ENCODE measurements at regions not wholly inside any gene's neighbourhood (a gene's known extent, or its start where the extent isn't known, plus 50 kb on each side); places are given as distances from the start of the nearest gene placed in this dataset.

DNA sequence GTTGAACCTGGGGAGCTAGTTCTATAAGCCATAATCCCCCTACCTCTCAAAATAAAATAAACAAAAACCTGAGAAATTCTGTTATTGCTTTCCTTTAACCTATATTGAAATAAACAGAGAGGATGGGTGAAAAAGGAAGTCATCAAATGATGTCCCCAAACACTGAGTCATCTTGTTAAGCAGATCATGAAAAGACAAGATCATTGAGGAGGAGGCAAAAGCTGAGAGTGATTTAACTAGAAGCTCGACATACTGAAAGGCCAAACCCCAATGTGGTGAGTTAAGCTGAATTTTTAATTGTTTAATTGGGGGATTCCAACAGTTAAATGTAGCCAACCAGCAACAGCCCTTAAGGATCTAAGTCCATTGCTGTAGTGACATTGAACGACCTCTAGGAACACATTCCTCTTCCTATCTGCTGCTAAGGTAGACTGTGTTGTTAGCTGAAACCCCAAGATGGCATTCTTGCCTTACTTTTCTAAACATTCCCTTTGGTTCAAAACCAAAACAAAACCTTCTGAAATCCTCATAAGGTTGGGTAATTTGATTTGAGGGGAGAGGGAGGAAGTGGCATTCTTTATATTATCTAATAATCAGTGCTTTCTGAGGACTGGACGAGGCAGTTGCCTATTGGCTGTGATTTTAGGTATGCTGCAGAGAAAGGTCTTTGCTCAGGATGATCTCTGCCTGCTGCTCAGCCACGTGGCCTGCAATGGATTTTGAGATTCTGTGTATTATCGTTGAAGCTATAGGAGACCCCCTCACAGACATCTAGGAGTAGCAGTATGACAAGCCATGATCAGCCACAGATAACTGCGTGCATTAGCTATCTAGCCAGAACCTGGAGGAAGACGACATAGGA, 62.7 kb upstream of the BNIP2 start:
- Histone ChIP-seq H3K27me3 (no peaks in the 10 kb centered on the region), H3K27ac (no peak overlapping the region), H3K36me3 (no peaks in the 10 kb centered on the region), H3K9me3 (no peaks in the 10 kb centered on the region), H4K20me1 (no peaks in the 10 kb centered on the region), H3K9ac (no peak overlapping the region), H3K4me1 (peaks cover 5% of the 10 kb centered on the region), H3K4me2 (no peak overlapping the region), H3K4me3 (no peak overlapping the region)
- no peak for TF ChIP-seq Cebpa-rat (IDR thresholded peaks at IDR 0.05)

DNA sequence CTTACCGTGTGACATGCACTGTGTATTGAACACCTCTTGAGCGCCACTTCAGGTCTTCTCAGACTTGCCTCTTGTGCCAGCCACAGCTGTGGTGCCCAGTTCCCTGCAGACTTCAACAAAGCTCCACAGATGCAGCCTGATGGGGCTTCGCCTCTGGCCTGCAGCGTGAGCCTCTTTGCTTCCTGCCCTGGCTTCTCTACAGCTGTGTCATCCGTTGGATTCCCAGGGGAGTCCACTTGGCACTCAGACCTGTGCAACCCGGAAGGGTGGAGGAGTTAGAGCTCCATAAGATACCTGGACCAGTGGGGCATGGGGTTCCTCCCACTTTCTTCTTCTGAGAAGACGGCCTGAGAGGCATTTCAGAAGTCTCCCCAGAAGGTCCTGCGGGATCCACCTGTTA, 57.7 kb upstream of the BNIP2 start:
- peak overlapping the region; percentile 57 for H3K4me2 ChIP-seq

DNA sequence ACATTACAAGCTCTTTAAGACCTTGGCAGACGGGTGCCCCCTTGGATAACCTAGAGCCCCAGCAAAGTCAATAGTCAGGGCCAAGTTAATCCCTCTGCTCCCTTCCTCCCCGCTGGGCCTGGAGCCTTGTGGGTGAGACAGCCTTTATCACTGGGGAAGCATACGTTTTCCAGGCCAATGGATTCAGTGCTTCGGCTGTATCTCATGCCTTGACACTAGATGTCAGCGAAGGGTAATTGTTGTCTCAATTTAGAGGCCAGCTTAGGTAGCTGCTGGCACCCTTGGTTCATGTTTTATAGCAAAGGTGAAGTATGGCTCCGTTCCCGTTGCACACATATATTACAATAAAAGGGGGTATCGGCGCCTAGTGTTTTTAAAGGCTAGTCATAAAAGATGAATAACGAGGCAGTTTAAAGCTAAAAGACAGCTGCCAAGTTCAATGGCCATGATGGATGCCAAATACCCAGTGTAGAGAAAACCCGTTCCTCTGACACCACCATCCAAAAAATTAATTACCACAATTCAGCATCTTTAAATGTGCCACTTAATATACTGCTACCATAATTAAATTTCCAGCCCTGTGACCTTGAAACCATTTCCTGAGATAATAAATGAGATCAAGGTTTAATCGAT, 52.3 kb upstream of the BNIP2 start:
- peaks cover 13% of the 10 kb centered on the region for H3K9me3 ChIP-seq
- no peak overlapping the region for H3K4me3 ChIP-seq
- no peak for TF ChIP-seq Cebpa-rat (IDR thresholded peaks at IDR 0.05)
- H3K36me3 ChIP-seq, result no peaks in the 10 kb centered on the region
- no peaks in the 10 kb centered on the region for H4K20me1 ChIP-seq
- H3K4me1 ChIP-seq, result peaks cover 7% of the 10 kb centered on the region
- no peaks in the 10 kb centered on the region for H3K27me3 ChIP-seq
- no peak overlapping the region for H3K9ac ChIP-seq
- no peak overlapping the region for H3K27ac ChIP-seq
- H3K4me2 ChIP-seq, result no peak overlapping the region

More for the DNA sequence above, 57.7 kb upstream of the BNIP2 start:
- Histone ChIP-seq H3K4me1 (peaks cover 16% of the 10 kb centered on the region), H3K9me3 (peaks cover 13% of the 10 kb centered on the region), H3K27ac (no peak overlapping the region), H3K9ac (no peak overlapping the region), H3K36me3 (no peaks in the 10 kb centered on the region), H3K4me3 (no peak overlapping the region), H3K27me3 (no peaks in the 10 kb centered on the region), H4K20me1 (no peaks in the 10 kb centered on the region)
- no peak for TF ChIP-seq Cebpa-rat (IDR thresholded peaks at IDR 0.05)

DNA sequence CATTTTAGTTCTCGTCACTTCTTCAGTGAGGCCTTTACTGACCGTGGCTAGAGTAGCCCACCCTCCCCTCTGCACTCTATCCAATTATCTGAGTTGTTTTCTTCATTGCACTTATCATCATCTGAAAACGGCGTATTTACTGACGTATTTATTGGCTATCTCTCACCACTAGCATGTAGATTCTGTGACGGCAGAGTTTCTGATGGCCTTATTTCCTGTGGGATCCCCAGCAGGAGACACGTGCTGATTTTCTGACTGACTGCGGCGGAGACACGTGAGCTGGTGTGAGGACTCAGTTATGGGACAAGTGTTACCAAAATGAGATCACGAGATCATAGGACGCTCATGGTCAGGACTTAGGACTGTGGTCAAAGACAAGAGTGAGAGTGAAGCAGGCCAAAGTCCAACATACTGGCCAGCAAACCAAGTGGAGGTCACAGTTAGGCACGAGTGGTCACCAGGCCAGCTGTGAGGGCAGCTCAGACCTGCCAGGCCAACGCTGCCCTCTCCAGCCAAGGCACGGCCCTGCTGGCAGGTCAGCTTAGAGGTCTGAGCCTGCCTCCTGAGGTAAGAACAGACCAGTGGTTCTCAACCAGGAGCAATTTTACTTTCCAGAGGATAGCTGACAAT, 50.6 kb upstream of the BNIP2 start:
- Histone ChIP-seq H3K27ac (no peak overlapping the region), H3K27me3 (no peaks in the 10 kb centered on the region), H3K4me1 (no peaks in the 10 kb centered on the region), H3K9ac (no peak overlapping the region), H3K36me3 (no peaks in the 10 kb centered on the region), H4K20me1 (no peaks in the 10 kb centered on the region), H3K4me2 (no peak overlapping the region), H3K4me3 (no peak overlapping the region), H3K9me3 (peaks cover 13% of the 10 kb centered on the region)
- no peak for TF ChIP-seq Cebpa-rat (IDR thresholded peaks at IDR 0.05)
